ENCODE measurements at regions not wholly inside any gene's neighbourhood (a gene's known extent, or its start where the extent isn't known, plus 50 kb on each side); places are given as distances from the start of the nearest gene placed in this dataset.

- FAIRE-seq: no peak
- DNase-seq (ENCODE audit: low spot score in 2 of 2): no peak
These were observed 290.6 kb upstream of the SMIM30 start for GRCh38 chr7:113408999-113409398.

GRCh38 chr7:113405296-113406056 is 287.1 kb upstream of the SMIM30 start:
- DNase-seq (ENCODE audit: low spot score in 2 of 2) (no peak), FAIRE-seq (no peak)

- FAIRE-seq (no peak), DNase-seq (ENCODE audit: low spot score in 2 of 2) (no peak)
These were observed 285.9 kb upstream of the SMIM30 start for GRCh38 chr7:113404245-113404644.

- DNase-seq (ENCODE audit: low spot score in 2 of 2) (no peak), FAIRE-seq (no peak)
These were observed 284.1 kb upstream of the SMIM30 start for GRCh38 chr7:113402482-113402881.

GRCh38 chr7:113402005-113402404 is 283.7 kb upstream of the SMIM30 start:
- FAIRE-seq (no peak), DNase-seq (ENCODE audit: low spot score in 2 of 2) (no peak)

- no peak for DNase-seq (ENCODE audit: low spot score in 2 of 2)
- no peak for FAIRE-seq
These were observed 276.5 kb upstream of the SMIM30 start for GRCh38 chr7:113394856-113395255.

GRCh38 chr7:113392841-113393540 is 274.6 kb upstream of the SMIM30 start:
- DNase-seq (ENCODE audit: low spot score in 2 of 2) (no peak), FAIRE-seq (no peak)

- FAIRE-seq (no peak), DNase-seq (ENCODE audit: low spot score in 2 of 2) (no peak)
These were observed 274.1 kb upstream of the SMIM30 start for GRCh38 chr7:113392421-113392820.

GRCh38 chr7:113389112-113389646 is 270.8 kb upstream of the SMIM30 start:
- FAIRE-seq: no peak
- DNase-seq (ENCODE audit: low spot score in 2 of 2): no peak

- DNase-seq (ENCODE audit: low spot score in 2 of 2) (no peak), FAIRE-seq (no peak)
These were observed 265.3 kb upstream of the SMIM30 start for GRCh38 chr7:113383638-113384037.

- FAIRE-seq (no peak), DNase-seq (ENCODE audit: low spot score in 2 of 2) (no peak)
These were observed 261.4 kb upstream of the SMIM30 start for GRCh38 chr7:113379746-113380145.

GRCh38 chr7:113374955-113375354 is 256.6 kb upstream of the SMIM30 start:
- no peak for DNase-seq (ENCODE audit: low spot score in 2 of 2)

GRCh38 chr7:113373863-113374262 is 255.5 kb upstream of the SMIM30 start:
- DNase-seq (ENCODE audit: low spot score in 2 of 2) (no peak), FAIRE-seq (no peak)

More at GRCh38 chr7:113374955-113375354, 256.6 kb upstream of the SMIM30 start:
- FAIRE-seq: no peak

- no peak for DNase-seq (ENCODE audit: low spot score in 2 of 2)
- no peak for FAIRE-seq
These were observed 253.2 kb upstream of the SMIM30 start for GRCh38 chr7:113371416-113372043.

- FAIRE-seq: no peak
- no peak for DNase-seq (ENCODE audit: low spot score in 2 of 2)
These were observed 252.6 kb upstream of the SMIM30 start for GRCh38 chr7:113370910-113371309.

GRCh38 chr7:113368256-113368655 is 249.9 kb upstream of the SMIM30 start:
- no peak for DNase-seq (ENCODE audit: low spot score in 2 of 2)
- no peak for FAIRE-seq

GRCh38 chr7:113367041-113367586 is 248.8 kb upstream of the SMIM30 start:
- no peak for FAIRE-seq

GRCh38 chr7:113366122-113366521 is 247.8 kb upstream of the SMIM30 start:
- DNase-seq (ENCODE audit: low spot score in 2 of 2) (no peak), FAIRE-seq (no peak)

More at GRCh38 chr7:113367041-113367586, 248.8 kb upstream of the SMIM30 start:
- DNase-seq (ENCODE audit: low spot score in 2 of 2): no peak

GRCh38 chr7:113349339-113349738 is 231.0 kb upstream of the SMIM30 start:
- FAIRE-seq: no peak
- no peak for DNase-seq (ENCODE audit: low spot score in 2 of 2)

- FAIRE-seq: no peak
- no peak for DNase-seq (ENCODE audit: low spot score in 2 of 2)
These were observed 221.3 kb upstream of the SMIM30 start for GRCh38 chr7:113339661-113340060.

All from frontal cortex (tissue), 3 donors.